ENCODE measurements at regions not wholly inside any gene's neighbourhood (a gene's known extent, or its start where the extent isn't known, plus 50 kb on each side); places are given as distances from the start of the nearest gene placed in this dataset.
A peak's percentile ranks its signal among the peaks of the same experiment; 100 is the strongest.

GRCh38 chr7:81648716-81649115, 121.1 kb downstream of the HGF start:
- FAIRE-seq (no peak), DNase-seq (ENCODE audit: low spot score) (no peak)

GRCh38 chr7:81645435-81645834, 124.4 kb downstream of the HGF start:
- FAIRE-seq (peak; percentile 35), DNase-seq (ENCODE audit: low spot score) (no peak)

GRCh38 chr7:81641873-81642272, 128.0 kb downstream of the HGF start:
- DNase-seq (ENCODE audit: low spot score): no peak
- no peak for FAIRE-seq

GRCh38 chr7:81638198-81638597, 131.6 kb downstream of the HGF start:
- FAIRE-seq (no peak), DNase-seq (ENCODE audit: low spot score) (no peak)

- DNase-seq (ENCODE audit: low spot score) (no peak), FAIRE-seq (no peak)
These were observed 132.3 kb downstream of the HGF start for GRCh38 chr7:81637534-81637933.

- DNase-seq (ENCODE audit: low spot score): no peak
- no peak for FAIRE-seq
These were observed 137.4 kb downstream of the HGF start for GRCh38 chr7:81632418-81632817.

- FAIRE-seq (no peak), DNase-seq (ENCODE audit: low spot score) (no peak)
These were observed 139.2 kb downstream of the HGF start for GRCh38 chr7:81630600-81630999.

- FAIRE-seq: no peak
- DNase-seq (ENCODE audit: low spot score): no peak
These were observed 140.1 kb downstream of the HGF start for GRCh38 chr7:81629702-81630101.

GRCh38 chr7:81628951-81629350, 140.9 kb downstream of the HGF start:
- no peak for FAIRE-seq
- DNase-seq (ENCODE audit: low spot score): no peak

GRCh38 chr7:81627536-81628287, 142.1 kb downstream of the HGF start:
- FAIRE-seq (peak; percentile 63), DNase-seq (ENCODE audit: low spot score) (no peak)

- DNase-seq (ENCODE audit: low spot score) (no peak), FAIRE-seq (no peak)
These were observed 143.8 kb downstream of the HGF start for GRCh38 chr7:81626008-81626407.

- DNase-seq (ENCODE audit: low spot score) (no peak), FAIRE-seq (no peak)
These were observed 144.9 kb downstream of the HGF start for GRCh38 chr7:81624650-81625631.

GRCh38 chr7:81624021-81624592, 145.7 kb downstream of the HGF start:
- FAIRE-seq (no peak), DNase-seq (ENCODE audit: low spot score) (no peak)

GRCh38 chr7:81623251-81623855, 146.5 kb downstream of the HGF start:
- no peak for DNase-seq (ENCODE audit: low spot score)
- no peak for FAIRE-seq

GRCh38 chr7:81621893-81622292, 148.0 kb downstream of the HGF start:
- DNase-seq (ENCODE audit: low spot score): no peak
- no peak for FAIRE-seq

- DNase-seq (ENCODE audit: low spot score): peak; percentile 76
These were observed 151.3 kb downstream of the HGF start for GRCh38 chr7:81618396-81619014.

GRCh38 chr7:81616951-81617350, 152.9 kb downstream of the HGF start:
- FAIRE-seq (peak; percentile 30), DNase-seq (ENCODE audit: low spot score) (peak; percentile 23)

More at GRCh38 chr7:81618396-81619014, 151.3 kb downstream of the HGF start:
- peak; percentile 80 for FAIRE-seq

- no peak for FAIRE-seq
- DNase-seq (ENCODE audit: low spot score): no peak
These were observed 158.0 kb downstream of the HGF start for GRCh38 chr7:81611805-81612204.

GRCh38 chr7:81611040-81611439, 158.8 kb downstream of the HGF start:
- DNase-seq (ENCODE audit: low spot score) (no peak), FAIRE-seq (no peak)

GRCh38 chr7:81608748-81609382, 161.0 kb downstream of the HGF start:
- DNase-seq (ENCODE audit: low spot score): no peak
- FAIRE-seq: no peak

- no peak for FAIRE-seq
These were observed 161.9 kb downstream of the HGF start for GRCh38 chr7:81607987-81608386.

More at GRCh38 chr7:81607987-81608386, 161.9 kb downstream of the HGF start:
- DNase-seq (ENCODE audit: low spot score): no peak
